ENCODE measurements at regions not wholly inside any gene's neighbourhood (a gene's known extent, or its start where the extent isn't known, plus 50 kb on each side); places are given as distances from the start of the nearest gene placed in this dataset.
"Not testable (repeated sequence)": the region's sequence is repeated elsewhere in the genome, so short reads cannot be mapped to it uniquely, and the experiment has no call there.

DNA sequence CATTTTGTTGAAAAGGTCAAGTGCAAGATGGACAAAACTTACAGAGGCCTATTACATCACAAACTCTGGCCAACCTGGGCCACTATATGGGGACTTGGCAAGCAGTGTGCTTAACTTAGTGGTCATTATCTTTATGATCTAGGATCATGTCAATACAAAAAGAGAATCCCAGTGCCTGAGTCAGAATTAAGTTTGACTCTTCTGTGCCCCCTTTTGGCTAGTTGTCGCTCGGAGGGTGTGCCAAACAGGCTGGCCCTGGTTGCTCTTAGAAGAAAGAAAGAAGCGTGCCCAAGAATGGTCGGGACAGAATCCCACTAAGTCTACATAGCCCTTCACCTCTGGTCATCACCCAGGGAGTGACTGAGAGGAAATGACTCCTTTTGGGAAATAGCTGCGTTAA lies 100.1 kb downstream of the EIF4E start:
- Histone ChIP-seq H3K4me1 (no peaks in the 10 kb centered on the region), H3K9me3 (no peaks in the 10 kb centered on the region), H3K36me3 (no peaks in the 10 kb centered on the region), H3K4me3 (no peak overlapping the region), H3K27ac (no peak overlapping the region), H3K27me3 (no peaks in the 10 kb centered on the region)
- 75% methylated on average over 5 of the region's 5 CpGs for WGBS
- DNase-seq (ENCODE audit: low spot score in 2 of 2) = no peak
- TF ChIP-seq, protein P1, sequence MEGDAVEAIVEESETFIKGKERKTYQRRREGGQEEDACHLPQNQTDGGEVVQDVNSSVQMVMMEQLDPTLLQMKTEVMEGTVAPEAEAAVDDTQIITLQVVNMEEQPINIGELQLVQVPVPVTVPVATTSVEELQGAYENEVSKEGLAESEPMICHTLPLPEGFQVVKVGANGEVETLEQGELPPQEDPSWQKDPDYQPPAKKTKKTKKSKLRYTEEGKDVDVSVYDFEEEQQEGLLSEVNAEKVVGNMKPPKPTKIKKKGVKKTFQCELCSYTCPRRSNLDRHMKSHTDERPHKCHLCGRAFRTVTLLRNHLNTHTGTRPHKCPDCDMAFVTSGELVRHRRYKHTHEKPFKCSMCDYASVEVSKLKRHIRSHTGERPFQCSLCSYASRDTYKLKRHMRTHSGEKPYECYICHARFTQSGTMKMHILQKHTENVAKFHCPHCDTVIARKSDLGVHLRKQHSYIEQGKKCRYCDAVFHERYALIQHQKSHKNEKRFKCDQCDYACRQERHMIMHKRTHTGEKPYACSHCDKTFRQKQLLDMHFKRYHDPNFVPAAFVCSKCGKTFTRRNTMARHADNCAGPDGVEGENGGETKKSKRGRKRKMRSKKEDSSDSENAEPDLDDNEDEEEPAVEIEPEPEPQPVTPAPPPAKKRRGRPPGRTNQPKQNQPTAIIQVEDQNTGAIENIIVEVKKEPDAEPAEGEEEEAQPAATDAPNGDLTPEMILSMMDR (IDR thresholded peaks at IDR 0.05) = no peak
- TF ChIP-seq POLR2A (IDR thresholded peaks at IDR 0.05) (no peak), POLR2AphosphoS5 (IDR thresholded peaks at IDR 0.05) (no peak), EP300 (IDR thresholded peaks at IDR 0.05) (no peak)

DNA sequence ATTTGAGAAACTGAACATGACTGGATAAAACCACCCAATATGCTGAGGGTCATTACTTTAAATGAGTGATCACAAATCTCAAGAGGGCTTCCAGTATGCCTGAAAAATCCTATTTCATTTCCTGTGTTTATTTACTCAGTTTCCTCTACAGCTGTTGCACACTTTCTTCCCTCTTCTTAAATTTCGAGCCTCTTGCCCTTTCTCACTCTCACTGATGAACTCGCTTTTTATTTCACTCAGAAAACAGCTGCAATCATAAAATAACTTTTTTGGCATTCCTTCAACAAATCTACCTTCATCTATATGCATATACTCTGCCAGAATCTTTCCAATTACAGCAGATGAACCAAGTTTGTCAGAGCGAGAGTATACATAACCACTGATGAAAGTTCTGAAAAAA lies 101.3 kb downstream of the EIF4E start:
- DNase-seq (ENCODE audit: low spot score in 2 of 2) = no peak
- WGBS = 44% methylated on average over 3 of the region's 3 CpGs
- Histone ChIP-seq H3K9me3 (no peaks in the 10 kb centered on the region), H3K36me3 (no peaks in the 10 kb centered on the region), H3K27me3 (no peaks in the 10 kb centered on the region), H3K4me1 (no peaks in the 10 kb centered on the region), H3K27ac (no peak overlapping the region), H3K4me3 (no peak overlapping the region)
- no peak for TF ChIP-seq POLR2AphosphoS5 (IDR thresholded peaks at IDR 0.05)

DNA sequence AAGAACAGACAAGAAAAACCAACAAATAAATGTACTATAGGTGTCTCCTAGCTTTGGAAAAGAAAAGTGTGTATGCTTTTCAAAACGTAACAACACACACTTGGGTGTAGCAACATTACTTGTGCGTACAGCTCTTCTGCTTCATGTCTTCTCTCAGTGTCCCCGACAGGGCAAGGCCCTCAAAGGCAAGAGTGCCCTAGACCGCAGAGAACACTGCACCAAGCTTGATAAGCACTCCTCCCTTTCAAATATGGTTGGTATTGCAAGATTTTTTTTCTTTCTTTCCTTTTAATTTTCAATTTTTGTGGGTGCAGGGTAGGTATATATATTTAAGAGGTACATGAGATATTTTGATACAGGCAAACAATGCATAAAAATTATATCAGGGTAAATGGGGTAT lies 106.8 kb downstream of the EIF4E start:
- H3K27ac ChIP-seq = no peak overlapping the region
- no peaks in the 10 kb centered on the region for H3K27me3 ChIP-seq
- no peak for DNase-seq (ENCODE audit: low spot score in 2 of 2)
- TF ChIP-seq POLR2AphosphoS5 (IDR thresholded peaks at IDR 0.05) = no peak
- no peak for TF ChIP-seq EP300 (IDR thresholded peaks at IDR 0.05)
- no peak for TF ChIP-seq POLR2A (IDR thresholded peaks at IDR 0.05)
- TF ChIP-seq, protein P1 (IDR thresholded peaks at IDR 0.05) = no peak
- H3K9me3 ChIP-seq = no peaks in the 10 kb centered on the region
- WGBS = 92% methylated on average over 4 of the region's 4 CpGs
- H3K4me1 ChIP-seq = no peaks in the 10 kb centered on the region
- no peaks in the 10 kb centered on the region for H3K36me3 ChIP-seq
- H3K4me3 ChIP-seq = no peak overlapping the region

DNA sequence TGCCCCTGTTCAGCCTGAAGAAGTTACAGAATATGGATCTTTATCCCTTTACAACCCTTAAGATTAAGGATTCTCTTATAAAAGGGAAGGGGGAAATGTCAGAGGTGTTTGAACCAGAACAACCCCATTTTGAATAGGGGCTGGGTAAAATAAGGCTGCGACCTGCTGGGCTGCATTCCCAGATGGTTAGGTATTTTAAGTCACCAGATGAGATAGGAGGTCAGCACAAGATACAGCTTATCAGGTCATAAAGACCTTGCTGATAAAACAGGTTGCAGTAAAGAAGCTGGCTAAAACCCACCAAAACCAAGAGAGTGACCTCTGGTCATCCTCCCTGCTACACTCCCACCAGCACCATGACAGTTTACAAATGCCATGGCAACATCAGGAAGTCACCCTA lies 110.8 kb downstream of the EIF4E start:
- H3K4me3 ChIP-seq; DNase-seq (ENCODE audit: low spot score in 2 of 2); H3K36me3 ChIP-seq; H3K4me1 ChIP-seq; H3K27ac ChIP-seq; H3K9me3 ChIP-seq; H3K27me3 ChIP-seq: not testable (repeated sequence)
- 80% methylated on average over 1 of the region's 1 CpG for WGBS

DNA sequence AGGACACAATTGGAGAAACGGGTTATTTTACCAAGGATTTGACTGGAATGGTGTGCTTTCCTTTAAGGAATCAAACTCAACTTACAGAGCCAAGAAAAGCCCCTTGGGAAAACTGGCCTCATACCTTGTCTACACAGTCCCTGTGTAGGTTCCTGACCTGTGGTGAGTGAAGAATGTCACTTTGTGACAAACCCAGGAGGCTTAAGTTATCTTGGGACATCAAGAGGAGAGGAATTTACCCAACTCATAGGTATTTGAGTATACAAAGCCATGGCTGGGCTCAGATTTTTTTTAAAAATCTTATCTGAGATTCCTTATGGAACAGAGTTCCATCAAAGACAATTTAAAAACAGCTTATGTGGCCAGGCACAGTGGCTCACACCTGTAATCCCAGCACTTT lies 112.1 kb downstream of the EIF4E start:
- 79% methylated on average over 1 of the region's 1 CpG for WGBS
- no peak overlapping the region for H3K4me3 ChIP-seq
- H3K27ac ChIP-seq = no peak overlapping the region
- H3K4me1 ChIP-seq = peaks cover 3% of the 10 kb centered on the region
- no peaks in the 10 kb centered on the region for H3K9me3 ChIP-seq
- no peaks in the 10 kb centered on the region for H3K36me3 ChIP-seq
- no peak for DNase-seq (ENCODE audit: low spot score in 2 of 2)
- no peaks in the 10 kb centered on the region for H3K27me3 ChIP-seq
- TF ChIP-seq POLR2AphosphoS5 (IDR thresholded peaks at IDR 0.05) (no peak), EP300 (IDR thresholded peaks at IDR 0.05) (no peak), POLR2A (IDR thresholded peaks at IDR 0.05) (no peak)
- TF ChIP-seq, protein P1 (IDR thresholded peaks at IDR 0.05) = no peak

DNA sequence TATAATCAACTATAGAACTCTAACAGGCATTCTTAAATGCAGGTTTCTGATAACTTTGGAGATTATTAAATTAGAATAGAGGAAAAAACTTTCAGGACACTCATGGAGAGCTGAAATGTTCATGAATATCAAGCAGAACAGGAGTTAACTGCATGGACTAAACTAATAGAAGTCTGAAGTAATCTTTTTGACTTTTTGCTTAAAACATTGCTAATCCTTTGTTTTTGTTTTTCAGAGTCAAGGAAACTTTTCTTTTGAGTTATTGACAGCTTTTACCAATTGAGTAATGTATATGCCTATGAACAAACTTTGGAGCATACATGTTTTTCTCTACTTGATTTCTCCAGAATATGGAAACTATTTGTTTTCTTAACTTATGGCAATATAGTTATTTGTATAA lies 112.5 kb downstream of the EIF4E start:
- no peak for DNase-seq (ENCODE audit: low spot score in 2 of 2)
- H3K9me3 ChIP-seq = no peaks in the 10 kb centered on the region
- TF ChIP-seq, protein P1 (IDR thresholded peaks at IDR 0.05) = no peak
- no peak for TF ChIP-seq EP300 (IDR thresholded peaks at IDR 0.05)
- TF ChIP-seq POLR2AphosphoS5 (IDR thresholded peaks at IDR 0.05) = no peak
- no peak for TF ChIP-seq POLR2A (IDR thresholded peaks at IDR 0.05)
- no peak overlapping the region for H3K4me3 ChIP-seq
- H3K27ac ChIP-seq = no peak overlapping the region
- peaks cover 3% of the 10 kb centered on the region for H3K4me1 ChIP-seq
- no peaks in the 10 kb centered on the region for H3K27me3 ChIP-seq
- no peaks in the 10 kb centered on the region for H3K36me3 ChIP-seq

All from suprapubic skin (tissue), 4 donors.